HG03159 (cell line): ENCODE measurements at regions not wholly inside any gene's neighbourhood (a gene's known extent, or its start where the extent isn't known, plus 50 kb on each side); places are given as distances from the start of the nearest gene placed in this dataset.

Experiments
- ATAC-seq: cut with Tn5 transposase; IDR thresholded peaks from one replicate; pipeline ENCODE4 v1.9.1; 2021; ENCODE audit warnings: mild to moderate bottlenecking, moderate library complexity; ENCODE audit not compliant: unreplicated experiment

DNA sequence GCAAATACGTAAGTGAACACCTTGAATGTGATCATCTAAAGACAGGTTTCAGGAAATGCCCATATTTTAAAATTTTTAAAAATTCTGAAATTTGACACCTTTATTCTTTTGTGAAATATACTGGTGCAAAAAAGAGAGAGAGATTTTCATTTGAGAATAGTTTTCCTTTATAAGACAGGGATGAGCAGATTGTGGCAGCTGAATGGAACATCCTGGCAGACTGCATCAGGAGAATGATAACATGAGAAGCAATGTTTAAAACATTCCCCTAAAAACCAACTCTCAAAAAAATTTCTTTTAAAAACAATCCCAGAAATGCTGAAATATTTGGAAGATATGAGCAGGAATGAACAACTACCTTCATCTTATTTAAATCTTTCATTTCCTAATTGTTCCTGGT, 744.8 kb upstream of the ID2 start:
- no peak for ATAC-seq

DNA sequence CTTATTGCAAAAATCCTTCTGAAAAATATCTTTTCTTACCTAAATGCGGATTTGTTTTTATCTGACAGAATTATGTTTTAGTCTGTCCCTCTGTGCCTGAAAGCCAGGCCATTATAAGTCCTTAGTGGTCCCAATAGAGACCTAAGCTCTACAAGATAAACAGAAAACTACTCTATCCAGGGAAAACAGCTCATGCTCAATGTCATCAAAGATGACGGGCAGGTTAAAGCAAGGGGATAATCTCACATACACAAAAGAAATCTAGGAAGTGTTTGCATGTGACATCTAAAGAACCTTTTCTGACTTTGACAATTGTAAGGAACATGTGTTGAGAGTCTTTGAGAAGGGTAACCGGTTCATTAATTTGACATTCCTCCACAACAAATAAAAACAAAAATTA, 741.1 kb upstream of the ID2 start:
- no peak for ATAC-seq

DNA sequence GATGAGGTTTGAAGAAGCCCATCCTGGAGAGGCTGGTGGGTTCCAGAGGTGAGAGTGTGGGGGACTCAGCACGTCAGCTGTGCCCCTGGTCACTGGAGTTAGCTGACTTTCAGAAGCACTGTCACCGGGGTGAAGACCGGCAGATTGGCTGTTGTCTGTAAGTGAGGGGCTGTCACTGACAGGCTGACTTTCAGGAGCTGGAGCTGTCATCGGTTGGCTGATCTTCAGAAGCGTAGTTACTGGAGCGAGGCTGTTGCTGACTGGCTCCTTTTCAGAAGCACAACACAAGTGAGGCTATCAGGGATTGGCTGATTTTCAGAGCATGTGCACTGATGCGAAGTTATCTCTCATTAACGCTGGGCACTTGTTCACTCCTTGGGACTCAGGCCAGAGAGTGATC, 738.4 kb upstream of the ID2 start:
- ATAC-seq, result no peak

DNA sequence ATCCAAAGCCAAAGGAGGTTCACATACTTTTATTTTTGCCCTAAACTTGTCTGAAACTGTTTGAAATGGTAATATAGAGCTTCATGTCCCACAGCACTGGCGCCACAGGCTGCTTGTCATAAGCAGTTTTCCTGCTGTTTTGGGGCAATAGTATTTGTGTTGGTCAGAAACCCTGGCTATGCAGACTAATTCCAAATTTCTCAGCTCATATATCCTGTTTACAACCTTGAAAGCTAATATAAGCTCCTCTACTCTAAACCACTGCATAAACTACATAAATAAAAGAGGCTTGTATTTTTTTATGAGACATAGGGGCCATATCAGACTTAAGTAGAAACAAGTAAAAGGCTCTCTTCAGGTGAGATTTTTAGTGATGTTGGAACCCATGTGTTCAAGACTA, 736.8 kb upstream of the ID2 start:
- no peak for ATAC-seq

DNA sequence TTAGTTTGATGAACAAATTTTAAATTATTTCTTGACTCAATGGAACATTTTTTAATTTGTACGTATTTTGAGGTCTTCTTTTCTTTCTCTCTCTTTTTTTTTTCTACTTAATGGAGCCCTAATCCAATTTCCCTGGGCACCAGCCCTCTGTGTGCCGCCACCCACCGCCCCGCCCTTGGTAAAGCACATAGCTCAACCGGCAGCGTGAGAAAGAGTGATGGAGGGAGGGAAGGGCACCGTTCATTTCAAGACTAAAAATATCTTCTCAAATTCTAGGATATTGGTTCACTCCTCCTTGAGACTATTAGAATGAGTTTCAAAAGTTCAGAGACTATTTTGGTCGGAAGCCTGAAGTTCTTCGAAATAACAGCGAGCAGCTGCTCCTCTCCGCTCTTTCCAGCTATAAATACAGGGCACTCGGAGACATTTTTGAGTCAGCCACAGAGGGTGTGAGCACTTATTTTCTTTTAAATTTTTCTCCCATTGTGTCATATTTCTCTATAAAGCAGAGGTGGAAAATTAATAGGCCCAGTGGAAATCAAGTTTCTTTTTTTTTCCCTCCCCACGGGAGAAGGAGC, 731.7 kb upstream of the ID2 start:
- no peak for ATAC-seq

DNA sequence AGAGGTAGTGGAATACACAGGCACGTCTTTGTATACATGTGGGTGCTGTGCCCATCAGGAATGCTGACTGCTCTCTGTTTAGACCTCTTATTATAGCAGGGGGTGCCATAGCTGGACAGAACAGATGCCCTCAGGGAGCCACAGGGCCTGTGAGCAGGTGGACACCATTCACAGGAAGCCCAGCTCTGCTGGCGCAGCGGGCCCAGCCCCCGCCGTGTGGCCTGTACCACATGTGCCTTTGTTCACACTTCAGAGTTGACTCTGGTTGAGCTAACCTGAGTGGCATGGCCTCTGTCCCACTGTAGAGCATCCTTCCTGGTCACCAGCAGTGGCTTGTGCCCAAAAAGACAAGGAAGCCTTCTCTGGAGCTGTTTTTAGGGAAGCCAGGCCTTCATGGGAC, 730.9 kb upstream of the ID2 start:
- ATAC-seq, result no peak

DNA sequence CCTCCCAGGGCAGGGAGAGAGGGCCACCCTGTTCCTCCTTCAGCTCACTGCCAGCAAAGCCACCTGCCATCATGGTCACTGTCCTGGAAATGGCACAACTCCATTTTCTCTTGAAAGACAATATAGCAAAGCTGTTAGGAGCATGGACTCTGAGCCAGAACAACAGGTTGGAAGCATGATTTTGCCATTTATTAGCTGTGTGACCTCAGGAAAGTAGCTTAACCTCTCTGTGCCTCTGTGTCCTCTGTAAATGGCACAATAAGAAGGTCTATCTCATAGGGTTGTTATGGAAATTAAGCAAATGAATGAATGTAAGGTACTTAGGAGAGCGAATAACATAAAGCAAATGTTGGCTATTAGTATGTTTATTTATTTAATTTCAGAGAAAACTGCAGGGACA, 730.4 kb upstream of the ID2 start:
- ATAC-seq, result no peak

DNA sequence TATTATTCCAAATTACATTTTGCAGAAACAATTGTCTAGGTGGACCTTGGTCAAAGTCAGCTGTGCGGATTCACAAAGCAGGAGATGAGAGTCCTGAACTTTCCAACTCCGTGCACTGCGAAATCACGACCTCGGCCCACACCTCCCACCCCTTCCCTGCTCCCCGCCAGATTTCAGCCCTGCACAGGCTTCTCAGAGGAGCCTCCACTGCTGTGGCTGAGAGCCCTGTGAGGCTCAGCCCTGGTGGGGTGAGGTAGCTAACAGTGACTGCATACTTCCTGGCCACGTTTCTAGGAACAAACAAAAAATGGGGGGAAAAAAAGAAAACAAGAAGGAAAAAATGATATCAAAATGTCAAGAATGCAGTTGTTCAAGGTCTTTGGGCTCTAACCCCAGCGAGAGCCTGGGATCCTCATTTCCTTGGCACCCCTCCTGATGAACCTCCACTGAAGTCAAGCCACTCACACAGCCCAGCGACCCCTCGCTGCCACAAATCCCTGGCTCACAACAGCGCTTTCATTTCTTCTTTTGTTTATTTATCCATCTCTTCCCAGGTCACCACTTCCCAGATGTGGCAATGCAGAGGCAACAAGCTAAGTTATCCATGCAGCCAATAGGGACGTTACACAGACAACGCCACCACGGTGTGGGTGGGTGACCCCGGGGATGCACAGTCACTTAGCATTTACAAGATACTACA, 729.7 kb upstream of the ID2 start:
- ATAC-seq, result no peak

DNA sequence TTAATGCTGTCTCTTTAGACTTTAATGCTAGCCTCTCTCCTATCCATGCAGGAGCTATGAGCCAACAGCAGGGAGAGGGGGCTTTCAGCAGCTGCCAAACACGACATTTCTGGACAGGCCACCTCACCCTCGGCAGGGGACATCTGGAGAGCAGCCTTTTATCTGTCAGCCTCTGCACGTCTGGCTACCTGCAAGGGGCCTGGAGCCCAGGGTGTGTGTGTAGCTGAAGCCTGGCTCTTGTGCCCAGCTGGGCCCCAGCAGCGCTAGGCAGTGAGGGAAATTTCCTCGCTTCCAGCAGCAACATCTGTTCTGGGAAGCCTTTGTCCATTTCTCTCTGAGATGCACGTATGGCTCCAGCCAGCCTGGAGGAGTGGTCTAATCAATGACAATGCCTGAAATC, 728.7 kb upstream of the ID2 start:
- no peak for ATAC-seq

DNA sequence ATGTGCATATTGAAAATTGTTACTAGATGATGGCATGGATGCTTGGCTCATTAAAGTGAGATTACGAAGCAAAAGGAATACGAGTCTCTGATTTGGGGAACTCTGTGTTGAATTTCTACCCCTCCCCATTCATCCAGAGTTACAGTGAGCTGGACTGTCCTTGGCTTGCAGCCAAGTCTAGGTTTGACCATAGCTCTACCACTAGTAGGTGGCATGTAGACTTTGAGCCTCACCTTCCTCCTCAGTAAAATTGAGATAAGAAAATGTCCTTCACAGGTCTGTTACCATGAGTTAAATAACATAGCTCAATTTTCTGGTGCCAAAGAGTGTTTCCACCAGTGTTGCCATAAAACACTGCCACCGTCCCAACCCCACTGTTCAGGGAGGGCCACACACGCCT, 727.6 kb upstream of the ID2 start:
- no peak for ATAC-seq

DNA sequence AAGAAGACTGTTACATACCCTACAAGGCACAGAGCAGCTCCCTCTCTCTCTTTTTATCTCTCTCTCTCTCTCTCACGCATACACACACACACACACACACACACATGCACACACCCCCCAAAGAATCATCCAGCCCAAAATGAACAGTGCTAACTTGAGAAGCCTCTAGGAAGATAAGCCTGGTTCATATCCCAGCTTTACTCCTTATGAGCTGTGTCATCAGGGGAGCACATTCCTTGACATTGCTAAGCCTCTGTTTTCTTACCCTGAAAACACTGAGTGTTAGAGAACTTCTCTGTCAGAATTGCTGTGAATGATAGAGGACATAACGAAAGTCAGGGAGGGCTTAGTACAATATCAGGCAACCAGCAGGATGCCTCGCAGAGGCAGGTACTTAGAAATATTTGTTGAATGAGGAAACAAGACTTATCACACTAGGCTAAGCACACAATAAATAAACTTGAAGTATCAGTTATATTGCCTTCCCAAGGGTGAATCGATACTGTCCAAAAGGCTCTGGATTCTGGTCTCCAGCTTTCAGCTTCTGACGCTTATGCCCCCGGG, 725.6 kb upstream of the ID2 start:
- no peak for ATAC-seq

DNA sequence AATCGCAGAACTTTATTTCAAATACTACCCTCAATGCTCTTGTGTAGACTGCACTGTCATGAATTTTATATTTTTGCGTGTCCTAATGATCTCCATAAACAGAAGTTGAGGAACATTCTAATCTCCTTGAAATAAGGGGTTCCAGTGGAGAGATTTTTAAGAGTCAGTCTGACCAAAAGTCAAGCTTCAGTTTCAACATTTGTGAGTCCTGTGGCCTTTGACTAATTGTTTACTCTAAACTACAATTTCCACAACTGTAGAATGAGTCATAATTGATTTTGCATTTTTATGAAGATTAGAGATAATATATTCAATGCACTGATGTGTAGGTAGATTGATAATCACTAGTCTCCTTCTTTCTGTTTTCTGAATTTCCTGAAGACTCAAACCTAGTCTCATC, 720.3 kb upstream of the ID2 start:
- no peak for ATAC-seq

DNA sequence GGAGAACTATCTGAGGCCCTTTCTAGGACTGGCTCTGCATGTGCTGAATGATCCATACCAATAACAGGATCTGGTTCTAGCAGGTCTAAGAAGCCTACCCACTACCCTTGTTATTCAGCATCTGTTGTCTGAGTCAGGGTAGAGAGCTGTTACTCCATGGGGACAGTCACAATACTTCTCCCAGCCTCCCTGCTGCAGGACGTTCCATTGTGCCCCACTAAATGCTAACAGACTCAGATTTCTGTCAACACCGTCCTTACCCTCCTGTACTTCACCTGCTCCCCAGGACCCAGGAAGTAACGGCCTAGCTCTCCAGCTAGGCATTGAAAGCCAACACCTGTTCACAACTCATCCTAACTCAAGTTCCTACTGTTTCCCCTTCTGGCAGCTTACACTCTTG, 719.7 kb upstream of the ID2 start:
- ATAC-seq, result no peak

DNA sequence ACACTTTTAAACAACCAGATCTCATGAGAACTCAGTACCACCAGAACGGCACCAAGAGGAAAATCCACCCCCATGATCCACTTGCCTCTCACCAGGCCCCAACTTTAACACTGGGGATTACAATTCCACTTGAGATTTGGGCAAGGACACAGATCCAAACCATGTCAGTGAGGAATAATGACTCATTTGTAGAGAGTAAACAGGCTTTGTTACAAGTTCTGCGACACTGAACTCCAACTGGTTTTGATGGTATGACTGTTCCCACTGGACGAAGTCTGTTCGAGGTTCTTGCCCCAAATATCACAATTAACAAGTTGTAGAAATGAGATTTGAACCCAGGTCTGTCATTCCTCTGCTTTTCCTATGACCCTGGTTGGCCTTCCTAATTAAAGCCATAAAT, 718.1 kb upstream of the ID2 start:
- ATAC-seq, result no peak

DNA sequence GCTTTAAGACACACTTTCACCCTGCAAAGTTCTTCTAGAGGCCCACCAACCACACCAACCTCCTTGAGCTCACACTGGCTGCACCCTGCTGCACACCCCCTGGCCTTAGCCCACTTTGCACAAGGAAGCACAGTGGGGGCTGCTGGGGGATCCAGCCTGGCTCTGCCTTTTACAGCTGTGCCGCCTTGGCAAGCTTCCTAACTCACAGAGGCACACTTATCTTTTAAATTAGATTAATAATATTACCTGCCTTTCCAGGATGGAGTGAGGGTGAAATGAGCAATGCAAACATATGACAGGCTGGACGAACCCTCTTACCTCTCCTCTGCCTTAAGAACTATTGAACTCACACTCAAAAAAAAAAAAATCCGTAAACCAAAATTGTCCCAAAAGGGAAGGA, 715.8 kb upstream of the ID2 start:
- no peak for ATAC-seq

DNA sequence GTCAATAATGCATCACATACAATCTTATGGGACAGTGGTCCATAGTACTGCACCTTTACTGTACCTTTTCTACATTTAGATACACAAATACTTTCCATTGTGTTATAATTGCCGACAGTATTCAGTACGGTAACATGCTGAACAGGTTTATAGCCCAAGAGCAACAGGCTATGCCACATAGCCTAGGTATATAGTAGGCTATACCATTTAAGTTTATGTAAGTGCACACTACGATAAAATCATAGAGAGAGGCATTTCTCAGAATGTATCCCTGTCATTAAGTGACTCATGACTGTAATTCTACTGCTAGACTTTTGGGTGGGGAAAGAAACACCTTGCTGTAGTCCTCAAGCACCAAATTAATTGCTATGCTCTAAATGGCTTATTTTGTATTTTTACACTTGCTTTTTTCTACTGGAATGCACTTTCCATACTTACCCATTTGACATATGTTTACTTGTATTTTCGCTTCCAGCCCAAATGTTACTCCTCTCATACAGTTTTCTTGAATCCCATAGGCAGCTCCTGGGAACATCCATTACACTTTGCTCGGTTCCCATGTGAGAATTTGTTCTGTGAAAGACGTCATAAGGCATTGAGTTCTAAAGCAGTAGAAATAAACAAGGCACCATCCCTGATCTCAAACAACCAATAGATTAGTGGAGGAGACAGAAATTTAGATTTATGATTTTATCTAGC, 714.0 kb upstream of the ID2 start:
- no peak for ATAC-seq

DNA sequence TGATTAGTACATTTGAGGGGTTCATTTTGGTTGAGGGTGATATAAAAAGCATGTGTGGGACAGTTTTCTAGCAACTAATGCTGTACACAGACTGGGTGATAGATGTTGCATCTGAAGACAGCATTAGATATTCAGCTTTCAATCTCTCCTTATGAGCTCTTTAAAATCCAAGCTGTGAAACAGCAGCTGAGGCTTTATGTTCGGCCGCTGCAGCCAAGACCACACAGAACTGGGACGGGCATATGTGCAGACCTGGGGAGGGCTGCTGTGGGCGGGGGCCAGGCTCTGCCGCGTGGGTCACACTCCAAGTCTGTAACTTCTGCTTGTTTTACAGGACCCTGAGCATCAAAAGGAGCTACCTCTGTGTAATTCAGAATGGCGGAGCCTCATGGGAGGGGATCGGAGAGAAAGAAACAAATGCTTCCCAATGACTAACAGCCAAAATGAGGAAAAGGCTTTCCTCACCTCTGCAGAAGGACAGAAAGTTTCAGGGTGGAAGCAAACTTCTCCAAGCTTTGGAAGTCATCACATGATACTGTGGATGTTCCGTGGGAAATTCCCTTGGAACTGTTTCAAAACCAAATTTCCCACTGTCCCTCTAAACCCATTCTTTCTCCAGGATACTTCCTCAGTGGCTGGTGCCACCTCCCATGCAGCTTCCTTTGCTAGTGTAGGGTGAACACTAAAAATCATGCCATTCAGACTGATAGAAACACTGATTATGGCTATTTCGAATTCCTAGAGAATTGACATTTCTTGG, 711.9 kb upstream of the ID2 start:
- no peak for ATAC-seq

DNA sequence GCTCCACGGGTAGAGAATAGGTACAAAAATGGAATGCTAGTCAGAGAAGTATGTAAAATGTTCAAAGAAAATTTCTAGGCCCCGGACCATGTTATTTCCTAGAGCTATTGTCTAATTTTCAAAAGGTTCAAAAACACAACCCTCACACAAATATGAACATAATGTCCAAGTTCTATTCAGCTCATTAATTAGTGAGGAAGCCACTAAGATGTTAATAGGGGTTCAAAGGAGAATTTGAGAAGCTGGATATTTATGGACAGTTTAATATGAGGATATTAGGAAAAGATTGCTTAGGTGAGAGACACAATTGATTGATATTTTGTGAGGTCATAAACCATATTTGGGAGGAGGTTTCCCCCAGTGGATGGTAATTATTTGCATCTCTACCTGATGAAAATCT, 710.6 kb upstream of the ID2 start:
- ATAC-seq, result no peak

DNA sequence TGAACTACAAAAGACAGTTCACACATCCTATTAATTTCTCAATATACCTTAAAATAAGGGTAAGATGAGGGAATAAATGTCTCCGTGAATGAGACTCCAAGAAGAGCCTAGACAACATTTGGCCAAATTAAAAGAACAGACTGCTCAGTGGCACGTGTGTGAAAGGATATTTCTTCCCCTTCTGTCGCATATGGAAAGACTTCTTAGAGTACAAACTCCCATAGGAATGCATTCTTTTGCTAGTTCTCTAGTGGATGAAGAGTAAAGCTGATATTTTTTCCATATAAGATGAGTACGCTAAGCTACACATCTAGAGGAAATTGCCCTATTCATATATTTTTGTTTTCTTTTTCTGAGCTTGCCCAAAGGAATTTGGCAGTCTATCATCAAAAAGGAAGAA, 710.0 kb upstream of the ID2 start:
- ATAC-seq, result no peak

DNA sequence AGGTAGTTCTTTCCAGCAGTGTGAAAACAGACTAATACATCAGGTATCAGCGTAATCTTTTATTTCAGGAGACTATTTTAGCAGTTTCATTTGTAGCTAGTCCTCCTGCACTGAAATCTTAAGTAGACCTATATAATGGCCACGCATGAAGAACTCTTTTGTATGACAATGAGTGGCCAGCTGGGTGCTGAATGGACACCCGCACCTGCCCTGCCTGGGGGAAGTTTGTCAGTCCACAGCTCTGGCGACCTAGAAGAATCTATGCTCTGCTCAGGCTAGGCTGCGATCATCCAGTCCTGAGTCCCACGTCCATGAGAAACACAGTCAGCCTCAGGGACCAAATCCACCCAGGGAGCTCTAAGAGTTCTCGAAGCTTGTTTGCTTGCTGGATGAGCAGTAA, 709.2 kb upstream of the ID2 start:
- ATAC-seq, result no peak

DNA sequence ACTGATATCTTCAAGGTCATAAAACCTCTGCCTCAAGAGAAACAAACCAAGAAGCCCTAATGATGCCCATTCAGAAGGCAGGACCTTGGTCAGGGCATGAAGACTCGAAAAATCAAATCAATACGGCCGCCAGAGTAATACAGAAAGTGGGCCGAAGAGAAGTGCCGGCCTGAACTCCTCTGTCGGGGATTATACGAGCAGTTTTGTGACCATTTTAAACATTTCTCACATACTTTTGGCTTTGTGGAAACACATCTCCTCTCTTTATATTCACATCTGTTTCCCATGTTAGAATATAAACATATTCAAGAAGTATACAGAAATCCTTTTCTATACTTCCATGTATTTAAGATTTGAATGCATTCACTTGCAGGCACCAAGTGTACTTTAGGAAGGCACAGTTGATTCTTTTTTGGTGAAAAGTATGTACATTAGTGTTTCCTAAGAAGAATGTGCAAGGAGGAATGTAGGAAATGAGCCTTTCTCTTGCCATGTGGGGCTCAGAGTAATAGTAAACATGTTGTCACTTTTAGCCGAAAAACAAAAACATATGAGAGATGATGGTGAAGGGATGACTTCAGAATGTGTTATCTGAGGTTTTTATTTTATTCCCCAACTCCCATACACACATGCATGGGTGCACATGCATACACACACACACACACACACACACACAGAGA, 707.9 kb upstream of the ID2 start:
- no peak for ATAC-seq
